Glutamatergic neuron (in vitro differentiated cells): ENCODE measurements at regions not wholly inside any gene's neighbourhood (a gene's known extent, or its start where the extent isn't known, plus 50 kb on each side); places are given as distances from the start of the nearest gene placed in this dataset.

Experiments used
- DNase-seq: peaks from one replicate; pipeline ENCODE4 v3.0.0; 2022
- H3K27ac Mint-ChIP-seq: one replicate; pipeline ENCODE4 v1.8.0; 2020; ENCODE audit warnings: mild to moderate bottlenecking, mixed read lengths, inconsistent platforms; ENCODE audit not compliant: unreplicated experiment
- H3K27me3 Mint-ChIP-seq: one replicate; pipeline ENCODE4 v1.8.0; 2020; ENCODE audit warnings: mild to moderate bottlenecking, moderate library complexity, mixed read lengths, inconsistent platforms; ENCODE audit not compliant: unreplicated experiment
- H3K36me3 Mint-ChIP-seq: one replicate; pipeline ENCODE4 v1.8.0; 2020; ENCODE audit warnings: mild to moderate bottlenecking, mixed read lengths, inconsistent platforms; ENCODE audit not compliant: unreplicated experiment
- H3K4me1 Mint-ChIP-seq: one replicate; pipeline ENCODE4 v1.8.0; 2020; ENCODE audit warnings: mild to moderate bottlenecking, low read depth, mixed read lengths, inconsistent platforms; ENCODE audit not compliant: unreplicated experiment
- H3K4me3 Mint-ChIP-seq: one replicate; pipeline ENCODE4 v1.8.0; 2020; ENCODE audit warnings: mild to moderate bottlenecking, mixed read lengths, inconsistent platforms; ENCODE audit not compliant: unreplicated experiment
- H3K9me3 Mint-ChIP-seq: one replicate; pipeline ENCODE4 v1.8.0; 2020; ENCODE audit warnings: mild to moderate bottlenecking, moderate library complexity, mixed read lengths, inconsistent platforms; ENCODE audit not compliant: unreplicated experiment
- CTCF ChIP-seq: fragments of 200-600 bp; sonication (generic); IDR thresholded peaks from one replicate; pipeline ENCODE4 v1.5.0; 2021; ENCODE audit not compliant: partially characterized antibody, unreplicated experiment

- Mint-ChIP-seq H3K36me3 (peaks cover 5% of the 10 kb centered on the region), H3K4me3 (no peak overlapping the region), H3K9me3 (peaks cover 34% of the 10 kb centered on the region), H3K27ac (no peak overlapping the region), H3K27me3 (peaks cover 6% of the 10 kb centered on the region), H3K4me1 (no peaks in the 10 kb centered on the region)
- TF ChIP-seq CTCF = no peak
- DNase-seq = no peak
Measured at GRCh38 chr16:35734728-35735402, 2275.5 kb downstream of the TP53TG3F start.

GRCh38 chr16:35735403-35736251 lies 2276.2 kb downstream of the TP53TG3F start:
- Mint-ChIP-seq H3K27ac (no peak overlapping the region), H3K4me3 (no peak overlapping the region), H3K36me3 (peaks cover 5% of the 10 kb centered on the region), H3K27me3 (peaks cover 7% of the 10 kb centered on the region), H3K9me3 (peaks cover 34% of the 10 kb centered on the region), H3K4me1 (no peaks in the 10 kb centered on the region)
- no peak for DNase-seq
- no peak for TF ChIP-seq CTCF

- H3K4me1 Mint-ChIP-seq = no peaks in the 10 kb centered on the region
- no peak for TF ChIP-seq CTCF
- H3K4me3 Mint-ChIP-seq = no peak overlapping the region
- DNase-seq = no peak
- H3K27me3 Mint-ChIP-seq = peaks cover 8% of the 10 kb centered on the region
- H3K9me3 Mint-ChIP-seq = peaks cover 31% of the 10 kb centered on the region
- H3K27ac Mint-ChIP-seq = no peak overlapping the region
- H3K36me3 Mint-ChIP-seq = peaks cover 6% of the 10 kb centered on the region
Measured at GRCh38 chr16:35736546-35736945, 2277.1 kb downstream of the TP53TG3F start.

GRCh38 chr16:35737076-35737475 lies 2277.7 kb downstream of the TP53TG3F start:
- TF ChIP-seq CTCF = no peak
- peaks cover 10% of the 10 kb centered on the region for H3K36me3 Mint-ChIP-seq
- DNase-seq = no peak
- no peak overlapping the region for H3K4me3 Mint-ChIP-seq
- no peaks in the 10 kb centered on the region for H3K4me1 Mint-ChIP-seq
- no peak overlapping the region for H3K27ac Mint-ChIP-seq
- peaks cover 11% of the 10 kb centered on the region for H3K27me3 Mint-ChIP-seq
- peaks cover 35% of the 10 kb centered on the region for H3K9me3 Mint-ChIP-seq

- no peak overlapping the region for H3K27ac Mint-ChIP-seq
- peaks cover 25% of the 10 kb centered on the region for H3K36me3 Mint-ChIP-seq
- no peaks in the 10 kb centered on the region for H3K4me1 Mint-ChIP-seq
- no peak for DNase-seq
- peaks cover 45% of the 10 kb centered on the region for H3K9me3 Mint-ChIP-seq
- no peak for TF ChIP-seq CTCF
- H3K4me3 Mint-ChIP-seq = no peak overlapping the region
- H3K27me3 Mint-ChIP-seq = peaks cover 12% of the 10 kb centered on the region
Measured at GRCh38 chr16:35741546-35741945, 2282.1 kb downstream of the TP53TG3F start.
